ENCODE measurements at regions not wholly inside any gene's neighbourhood (a gene's known extent, or its start where the extent isn't known, plus 50 kb on each side); places are given as distances from the start of the nearest gene placed in this dataset.

DNA sequence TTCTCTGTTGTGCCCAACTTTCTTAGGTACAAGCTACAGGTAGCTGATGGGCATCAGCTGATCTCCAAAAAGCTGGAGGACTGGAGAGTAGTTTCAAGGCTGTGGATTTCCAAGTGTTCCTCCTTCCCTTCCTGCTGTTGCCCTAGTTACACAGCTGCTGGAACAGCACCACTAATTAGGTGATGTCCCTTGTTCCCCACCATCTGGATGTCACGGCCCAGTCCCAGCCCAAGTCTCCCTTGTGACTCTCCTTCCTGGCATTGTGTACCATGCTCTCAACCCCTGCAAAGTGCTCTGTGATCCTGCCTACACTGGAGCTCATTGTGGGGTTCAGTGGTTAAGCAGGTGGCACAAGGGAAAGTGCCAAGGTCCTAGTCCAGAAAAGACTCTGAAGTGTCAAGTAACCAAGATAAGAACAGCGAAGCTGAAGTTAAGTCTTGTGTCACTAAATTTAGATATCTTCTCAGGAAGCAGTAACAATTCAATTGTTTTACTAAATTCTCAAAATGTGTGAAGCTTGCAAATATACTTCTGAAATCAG lies 604.5 kb downstream of the ISL1 start:
- TF ChIP-seq ZNF311 (tag by site-specific recombination; IDR thresholded peaks at IDR 0.05; ENCODE audit: borderline replicate concordance) (no peak), MZF1 (tag by site-specific recombination; IDR thresholded peaks at IDR 0.05; ENCODE audit: borderline replicate concordance) (no peak), ZNF837 (tag by site-specific recombination; IDR thresholded peaks at IDR 0.05) (no peak), ZBTB1 (tag by site-specific recombination; IDR thresholded peaks at IDR 0.05) (no peak), TSHZ1 (tag by site-specific recombination; IDR thresholded peaks at IDR 0.05; ENCODE audit: borderline replicate concordance) (no peak)

Measured in HEK293 (cell line).